ENCODE measurements at regions not wholly inside any gene's neighbourhood (a gene's known extent, or its start where the extent isn't known, plus 50 kb on each side); places are given as distances from the start of the nearest gene placed in this dataset.

DNA sequence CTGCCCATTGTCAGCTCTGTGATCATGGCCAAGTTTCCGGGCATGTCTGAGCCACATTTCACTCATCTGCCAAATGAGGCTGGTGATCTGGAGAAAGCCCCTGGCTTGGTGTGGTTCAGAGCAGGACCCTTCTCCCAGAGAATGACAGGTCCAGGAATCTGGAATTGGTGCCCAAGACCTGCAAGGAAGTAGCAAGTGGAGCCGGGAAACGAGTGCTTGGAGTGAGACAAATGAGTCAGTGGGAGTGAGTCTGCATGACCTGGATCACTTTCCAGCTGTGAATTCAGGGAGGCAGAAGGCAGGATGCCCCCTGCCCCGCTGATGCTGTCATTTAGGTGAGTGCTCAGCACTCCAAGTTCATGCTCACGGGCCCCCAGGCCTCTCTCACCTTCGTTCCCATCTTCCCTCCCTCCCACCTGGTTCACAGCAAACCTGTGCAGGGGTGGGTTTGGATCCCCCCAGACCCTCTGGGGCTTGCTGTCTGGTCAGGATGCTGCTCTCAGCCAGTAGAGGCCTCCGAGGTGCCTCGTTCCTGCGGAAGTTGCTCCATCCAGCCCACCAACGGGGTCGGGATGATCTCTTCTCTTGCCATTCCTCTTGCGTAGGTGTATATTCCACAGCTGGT is 104.4 kb downstream of the INHBB start:
- TF ChIP-seq, protein P1, sequence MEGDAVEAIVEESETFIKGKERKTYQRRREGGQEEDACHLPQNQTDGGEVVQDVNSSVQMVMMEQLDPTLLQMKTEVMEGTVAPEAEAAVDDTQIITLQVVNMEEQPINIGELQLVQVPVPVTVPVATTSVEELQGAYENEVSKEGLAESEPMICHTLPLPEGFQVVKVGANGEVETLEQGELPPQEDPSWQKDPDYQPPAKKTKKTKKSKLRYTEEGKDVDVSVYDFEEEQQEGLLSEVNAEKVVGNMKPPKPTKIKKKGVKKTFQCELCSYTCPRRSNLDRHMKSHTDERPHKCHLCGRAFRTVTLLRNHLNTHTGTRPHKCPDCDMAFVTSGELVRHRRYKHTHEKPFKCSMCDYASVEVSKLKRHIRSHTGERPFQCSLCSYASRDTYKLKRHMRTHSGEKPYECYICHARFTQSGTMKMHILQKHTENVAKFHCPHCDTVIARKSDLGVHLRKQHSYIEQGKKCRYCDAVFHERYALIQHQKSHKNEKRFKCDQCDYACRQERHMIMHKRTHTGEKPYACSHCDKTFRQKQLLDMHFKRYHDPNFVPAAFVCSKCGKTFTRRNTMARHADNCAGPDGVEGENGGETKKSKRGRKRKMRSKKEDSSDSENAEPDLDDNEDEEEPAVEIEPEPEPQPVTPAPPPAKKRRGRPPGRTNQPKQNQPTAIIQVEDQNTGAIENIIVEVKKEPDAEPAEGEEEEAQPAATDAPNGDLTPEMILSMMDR (IDR thresholded peaks at IDR 0.05): no peak
- no peaks in the 10 kb centered on the region for H3K9me3 ChIP-seq
- H3K27me3 ChIP-seq: peaks cover 22% of the 10 kb centered on the region
- H3K4me3 ChIP-seq (ENCODE audit: low read depth in 1 of 2, low read length in 1 of 2): no peak overlapping the region
- H3K4me1 ChIP-seq (ENCODE audit: control insufficient read depth in 1 of 2, insufficient read depth in 1 of 2, low read depth in 1 of 2, low read length in 1 of 2): no peaks in the 10 kb centered on the region
- H3K36me3 ChIP-seq: no peaks in the 10 kb centered on the region
- no peak overlapping the region for H3K27ac ChIP-seq

GRCh38 chr2:120451334-120451733 is 105.4 kb downstream of the INHBB start:
- TF ChIP-seq, protein P1 (IDR thresholded peaks at IDR 0.05): no peak
- Histone ChIP-seq H3K4me1 (ENCODE audit: control insufficient read depth in 1 of 2, insufficient read depth in 1 of 2, low read depth in 1 of 2, low read length in 1 of 2) (no peaks in the 10 kb centered on the region), H3K36me3 (no peaks in the 10 kb centered on the region), H3K27ac (no peak overlapping the region), H3K9me3 (no peaks in the 10 kb centered on the region), H3K4me3 (ENCODE audit: low read depth in 1 of 2, low read length in 1 of 2) (no peak overlapping the region), H3K27me3 (peaks cover 14% of the 10 kb centered on the region)

- Histone ChIP-seq H3K4me1 (ENCODE audit: control insufficient read depth in 1 of 2, insufficient read depth in 1 of 2, low read depth in 1 of 2, low read length in 1 of 2) (no peaks in the 10 kb centered on the region), H3K27me3 (peaks cover 12% of the 10 kb centered on the region), H3K27ac (no peak overlapping the region), H3K4me3 (ENCODE audit: low read depth in 1 of 2, low read length in 1 of 2) (no peak overlapping the region), H3K9me3 (no peaks in the 10 kb centered on the region), H3K36me3 (no peaks in the 10 kb centered on the region)
- TF ChIP-seq, protein P1 (IDR thresholded peaks at IDR 0.05): no peak
Observed at GRCh38 chr2:120452131-120452530, 106.2 kb downstream of the INHBB start.

DNA sequence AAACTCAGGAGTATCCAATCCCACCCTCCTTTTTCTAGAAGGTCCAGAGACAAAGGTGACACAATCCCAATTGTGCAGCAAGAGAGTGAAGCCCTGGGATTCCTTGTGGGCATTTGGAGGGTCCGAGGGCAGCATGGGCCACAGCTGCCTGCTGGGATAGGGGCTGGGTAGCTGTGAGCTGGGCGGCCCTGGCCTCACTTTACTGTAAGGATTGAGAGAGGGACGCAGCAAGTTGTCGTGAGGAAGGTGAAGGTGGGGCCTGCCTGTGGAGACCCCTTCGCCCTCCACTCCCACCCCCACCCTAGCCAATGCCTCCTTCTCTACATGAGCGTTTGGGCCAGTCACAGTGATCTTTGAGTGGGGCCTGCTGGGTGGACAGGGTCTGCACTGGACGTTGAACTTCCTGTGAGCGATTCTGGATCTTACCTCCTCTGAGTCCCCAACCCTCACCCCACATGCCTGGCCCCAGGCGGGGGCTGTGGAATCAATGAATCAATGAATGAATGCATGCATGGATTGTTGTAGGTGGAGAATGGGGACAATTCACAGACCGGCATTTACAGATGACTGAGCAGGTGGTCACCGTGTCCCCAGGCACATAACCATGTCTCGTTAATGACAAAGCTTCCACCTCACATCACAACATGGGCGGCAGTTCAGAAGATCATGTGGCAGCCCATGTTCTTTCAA is 107.2 kb downstream of the INHBB start:
- Histone ChIP-seq H3K4me3 (ENCODE audit: low read depth in 1 of 2, low read length in 1 of 2) (no peak overlapping the region), H3K27ac (no peak overlapping the region), H3K27me3 (peaks cover 12% of the 10 kb centered on the region), H3K9me3 (no peaks in the 10 kb centered on the region), H3K36me3 (no peaks in the 10 kb centered on the region), H3K4me1 (ENCODE audit: control insufficient read depth in 1 of 2, insufficient read depth in 1 of 2, low read depth in 1 of 2, low read length in 1 of 2) (no peaks in the 10 kb centered on the region)
- TF ChIP-seq, protein P1 (IDR thresholded peaks at IDR 0.05): no peak

DNA sequence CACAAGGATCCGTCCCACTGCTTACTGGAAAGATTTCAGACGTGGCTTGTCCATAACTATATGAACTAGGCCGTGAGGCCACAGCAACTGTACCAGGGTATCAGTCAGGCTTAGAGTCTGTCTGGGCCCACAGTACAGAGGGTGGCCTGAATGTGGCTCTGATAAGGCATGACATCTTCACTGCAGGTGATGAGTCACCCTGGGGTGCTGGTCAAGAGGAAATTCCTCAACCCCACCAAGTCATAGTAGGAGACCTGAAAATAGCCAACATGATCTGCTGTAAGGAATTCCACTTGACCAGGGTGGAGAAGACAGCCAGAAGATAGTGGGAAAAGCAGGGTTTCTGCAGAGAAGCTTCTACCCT is 107.7 kb downstream of the INHBB start:
- TF ChIP-seq, protein P1 (IDR thresholded peaks at IDR 0.05): no peak
- no peak overlapping the region for H3K27ac ChIP-seq
- no peaks in the 10 kb centered on the region for H3K36me3 ChIP-seq
- H3K4me1 ChIP-seq (ENCODE audit: control insufficient read depth in 1 of 2, insufficient read depth in 1 of 2, low read depth in 1 of 2, low read length in 1 of 2): no peaks in the 10 kb centered on the region
- no peak overlapping the region for H3K4me3 ChIP-seq (ENCODE audit: low read depth in 1 of 2, low read length in 1 of 2)
- H3K27me3 ChIP-seq: peaks cover 12% of the 10 kb centered on the region
- H3K9me3 ChIP-seq: no peaks in the 10 kb centered on the region

Measured in neutrophil (primary cell).